ENCODE measurements at regions not wholly inside any gene's neighbourhood (a gene's known extent, or its start where the extent isn't known, plus 50 kb on each side); places are given as distances from the start of the nearest gene placed in this dataset.

DNA sequence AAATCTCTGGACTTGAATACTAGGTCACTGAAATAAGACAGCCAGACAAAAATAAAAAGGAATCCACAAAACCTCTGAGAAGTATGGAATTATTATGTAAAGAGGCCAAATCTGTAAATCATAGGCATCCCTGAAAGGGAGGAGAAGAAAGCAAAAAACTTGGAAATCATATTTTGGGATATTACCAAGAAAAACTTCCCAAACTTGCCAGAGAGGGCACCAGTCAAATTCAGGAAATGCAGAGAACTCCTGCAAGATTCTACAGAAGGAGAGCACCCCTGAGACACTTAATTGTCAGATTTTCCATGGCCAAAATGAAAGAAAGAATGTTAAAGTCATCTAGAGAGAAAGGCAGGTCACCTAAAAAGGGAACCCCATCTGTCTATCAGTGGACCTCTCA lies 862.3 kb upstream of the PRMT6 start:
- Histone ChIP-seq H3K4me3 (ENCODE audit: low read length) (no peak overlapping the region), H3K36me3 (replicated peaks; ENCODE audit: insufficient read depth, low read length) (no peaks in the 10 kb centered on the region), H3K79me2 (ENCODE audit: low read length) (no peaks in the 10 kb centered on the region), H3K27me3 (replicated peaks; ENCODE audit: insufficient read depth, low read length) (no peaks in the 10 kb centered on the region), H3K4me1 (ENCODE audit: low read length) (no peaks in the 10 kb centered on the region), H3K4me2 (ENCODE audit: low read depth, low read length) (no peak overlapping the region), H3K9me2 (replicated peaks; ENCODE audit: insufficient read depth, low read length) (no peaks in the 10 kb centered on the region), H4K20me1 (ENCODE audit: insufficient read depth, low read length) (no peaks in the 10 kb centered on the region), H3K9ac (ENCODE audit: low read length) (no peak overlapping the region), H3K9me3 (replicated peaks; ENCODE audit: insufficient read depth, low read length) (no peaks in the 10 kb centered on the region), H3K27ac (ENCODE audit: low read length) (no peak overlapping the region), H3F3A (ENCODE audit: insufficient read depth, low read length) (no peaks in the 10 kb centered on the region), H2AFZ (ENCODE audit: low read length) (no peak overlapping the region)
- no peak for DNase-seq
- no peak for TF ChIP-seq EZH2phosphoT487 (IDR thresholded peaks at IDR 0.05; ENCODE audit: low read length)

- Histone ChIP-seq H2AFZ (ENCODE audit: low read length) (no peak overlapping the region), H3K36me3 (replicated peaks; ENCODE audit: insufficient read depth, low read length) (no peaks in the 10 kb centered on the region), H3K4me3 (ENCODE audit: low read length) (no peak overlapping the region), H3K27me3 (replicated peaks; ENCODE audit: insufficient read depth, low read length) (no peaks in the 10 kb centered on the region), H3K79me2 (ENCODE audit: low read length) (no peaks in the 10 kb centered on the region), H3K4me1 (ENCODE audit: low read length) (no peaks in the 10 kb centered on the region), H3K9me3 (replicated peaks; ENCODE audit: insufficient read depth, low read length) (no peaks in the 10 kb centered on the region), H3K9me2 (replicated peaks; ENCODE audit: insufficient read depth, low read length) (no peaks in the 10 kb centered on the region), H3K4me2 (ENCODE audit: low read depth, low read length) (no peak overlapping the region), H4K20me1 (ENCODE audit: insufficient read depth, low read length) (no peaks in the 10 kb centered on the region), H3K9ac (ENCODE audit: low read length) (no peak overlapping the region), H3F3A (ENCODE audit: insufficient read depth, low read length) (no peaks in the 10 kb centered on the region), H3K27ac (ENCODE audit: low read length) (no peak overlapping the region)
- DNase-seq: no peak
- no peak for TF ChIP-seq EZH2 (optimal IDR thresholded peaks at IDR 0.05; ENCODE audit: low read depth, low read length)
- no peak for TF ChIP-seq EZH2phosphoT487 (IDR thresholded peaks at IDR 0.05; ENCODE audit: low read length)
- TF ChIP-seq CTCF (IDR thresholded peaks at IDR 0.05; ENCODE audit: low read length): no peak
Measured at GRCh38 chr1:106200711-106201110, 855.8 kb upstream of the PRMT6 start.

- Histone ChIP-seq H3K27me3 (replicated peaks; ENCODE audit: insufficient read depth, low read length) (no peaks in the 10 kb centered on the region), H3K79me2 (ENCODE audit: low read length) (no peaks in the 10 kb centered on the region), H3K9ac (ENCODE audit: low read length) (no peak overlapping the region), H3K4me2 (ENCODE audit: low read depth, low read length) (no peak overlapping the region), H3F3A (ENCODE audit: insufficient read depth, low read length) (no peaks in the 10 kb centered on the region), H3K9me3 (replicated peaks; ENCODE audit: insufficient read depth, low read length) (no peaks in the 10 kb centered on the region), H2AFZ (ENCODE audit: low read length) (no peak overlapping the region), H3K4me3 (ENCODE audit: low read length) (no peak overlapping the region), H4K20me1 (ENCODE audit: insufficient read depth, low read length) (no peaks in the 10 kb centered on the region), H3K4me1 (ENCODE audit: low read length) (no peaks in the 10 kb centered on the region), H3K36me3 (replicated peaks; ENCODE audit: insufficient read depth, low read length) (no peaks in the 10 kb centered on the region), H3K9me2 (replicated peaks; ENCODE audit: insufficient read depth, low read length) (no peaks in the 10 kb centered on the region), H3K27ac (ENCODE audit: low read length) (no peak overlapping the region)
- TF ChIP-seq EZH2 (optimal IDR thresholded peaks at IDR 0.05; ENCODE audit: low read depth, low read length): no peak
- no peak for TF ChIP-seq CTCF (IDR thresholded peaks at IDR 0.05; ENCODE audit: low read length)
- TF ChIP-seq EZH2phosphoT487 (IDR thresholded peaks at IDR 0.05; ENCODE audit: low read length): no peak
- no peak for DNase-seq
Measured at GRCh38 chr1:106207185-106207584, 849.3 kb upstream of the PRMT6 start.

DNA sequence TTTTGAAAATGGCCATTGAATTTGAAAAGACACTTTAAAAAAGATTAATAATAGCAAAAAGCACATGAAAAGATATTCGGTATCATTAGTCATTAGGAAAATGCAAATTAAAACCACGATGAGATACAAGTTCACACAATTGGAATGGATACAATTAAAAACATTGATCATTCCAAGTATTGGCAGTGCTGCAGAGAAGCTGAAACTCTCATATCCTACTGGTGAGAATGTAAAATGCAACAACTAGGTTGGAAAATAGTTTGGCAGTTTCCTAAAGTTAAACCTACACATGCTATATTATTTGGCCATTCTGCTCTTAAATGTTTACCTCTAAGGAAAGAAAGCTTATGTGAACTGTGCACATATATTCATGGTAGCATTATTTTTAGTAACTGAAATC lies 838.7 kb upstream of the PRMT6 start:
- DNase-seq: no peak
- H3K9me2 ChIP-seq (replicated peaks; ENCODE audit: insufficient read depth, low read length): no peaks in the 10 kb centered on the region
- TF ChIP-seq CTCF (IDR thresholded peaks at IDR 0.05; ENCODE audit: low read length) (no peak), EZH2 (optimal IDR thresholded peaks at IDR 0.05; ENCODE audit: low read depth, low read length) (no peak), EZH2phosphoT487 (IDR thresholded peaks at IDR 0.05; ENCODE audit: low read length) (no peak)
- no peaks in the 10 kb centered on the region for H3K36me3 ChIP-seq (replicated peaks; ENCODE audit: insufficient read depth, low read length)
- no peak overlapping the region for H3K27ac ChIP-seq (ENCODE audit: low read length)
- H3K4me3 ChIP-seq (ENCODE audit: low read length): no peak overlapping the region
- no peak overlapping the region for H3K9ac ChIP-seq (ENCODE audit: low read length)
- H2AFZ ChIP-seq (ENCODE audit: low read length): no peak overlapping the region
- H3K27me3 ChIP-seq (replicated peaks; ENCODE audit: insufficient read depth, low read length): no peaks in the 10 kb centered on the region
- no peaks in the 10 kb centered on the region for H3K79me2 ChIP-seq (ENCODE audit: low read length)
- H3K4me1 ChIP-seq (ENCODE audit: low read length): no peaks in the 10 kb centered on the region
- no peaks in the 10 kb centered on the region for H4K20me1 ChIP-seq (ENCODE audit: insufficient read depth, low read length)
- no peaks in the 10 kb centered on the region for H3F3A ChIP-seq (ENCODE audit: insufficient read depth, low read length)
- H3K9me3 ChIP-seq (replicated peaks; ENCODE audit: insufficient read depth, low read length): no peaks in the 10 kb centered on the region
- no peak overlapping the region for H3K4me2 ChIP-seq (ENCODE audit: low read depth, low read length)

Measured in MM.1S (cell line).